Type B pancreatic cell (in vitro differentiated cells): ENCODE measurements at regions not wholly inside any gene's neighbourhood (a gene's known extent, or its start where the extent isn't known, plus 50 kb on each side); places are given as distances from the start of the nearest gene placed in this dataset.
"Not testable (repeated sequence)": the region's sequence is repeated elsewhere in the genome, so short reads cannot be mapped to it uniquely, and the experiment has no call there.

Experiments used
- DNase-seq: peaks from one replicate; pipeline ENCODE4 v3.0.0; 2021; ENCODE audit warnings: mixed read lengths; ENCODE audit not compliant: unreplicated experiment; ENCODE audit errors: extremely low spot score
- H3K27ac Mint-ChIP-seq: 2 replicates; pipeline ENCODE4 v1.8.0; 2021; ENCODE audit warnings: mild to moderate bottlenecking, mixed read lengths
- H3K27me3 Mint-ChIP-seq: 2 replicates; pipeline ENCODE4 v1.8.0; 2021; ENCODE audit warnings: mixed read lengths
- H3K36me3 Mint-ChIP-seq: 2 replicates; pipeline ENCODE4 v1.8.0; 2021; ENCODE audit warnings: mixed read lengths
- H3K4me1 Mint-ChIP-seq: one replicate; pipeline ENCODE4 v1.8.0; 2021; ENCODE audit warnings: mixed read lengths; ENCODE audit not compliant: unreplicated experiment
- H3K4me3 Mint-ChIP-seq: 2 replicates; pipeline ENCODE4 v1.8.0; 2021; ENCODE audit warnings: mild to moderate bottlenecking, mixed read lengths
- H3K9me3 Mint-ChIP-seq: 2 replicates; pipeline ENCODE4 v1.8.0; 2021; ENCODE audit warnings: mixed read lengths
- CTCF ChIP-seq: fragments of 200-600 bp; sonication (generic); conservative IDR thresholded peaks from 2 replicates; pipeline ENCODE4 v1.5.0; 2021; ENCODE audit warnings: antibody characterized with exemption, mild to moderate bottlenecking

GRCh38 chr15:45868109-45868691 is 233.4 kb downstream of the SQOR start:
- no peak overlapping the region for H3K27ac Mint-ChIP-seq
- TF ChIP-seq CTCF = no peak
- no peaks in the 10 kb centered on the region for H3K9me3 Mint-ChIP-seq
- H3K36me3 Mint-ChIP-seq = no peaks in the 10 kb centered on the region
- H3K27me3 Mint-ChIP-seq = no peaks in the 10 kb centered on the region
- H3K4me1 Mint-ChIP-seq = peaks cover 5% of the 10 kb centered on the region
- no peak for DNase-seq
- H3K4me3 Mint-ChIP-seq = no peak overlapping the region

DNA sequence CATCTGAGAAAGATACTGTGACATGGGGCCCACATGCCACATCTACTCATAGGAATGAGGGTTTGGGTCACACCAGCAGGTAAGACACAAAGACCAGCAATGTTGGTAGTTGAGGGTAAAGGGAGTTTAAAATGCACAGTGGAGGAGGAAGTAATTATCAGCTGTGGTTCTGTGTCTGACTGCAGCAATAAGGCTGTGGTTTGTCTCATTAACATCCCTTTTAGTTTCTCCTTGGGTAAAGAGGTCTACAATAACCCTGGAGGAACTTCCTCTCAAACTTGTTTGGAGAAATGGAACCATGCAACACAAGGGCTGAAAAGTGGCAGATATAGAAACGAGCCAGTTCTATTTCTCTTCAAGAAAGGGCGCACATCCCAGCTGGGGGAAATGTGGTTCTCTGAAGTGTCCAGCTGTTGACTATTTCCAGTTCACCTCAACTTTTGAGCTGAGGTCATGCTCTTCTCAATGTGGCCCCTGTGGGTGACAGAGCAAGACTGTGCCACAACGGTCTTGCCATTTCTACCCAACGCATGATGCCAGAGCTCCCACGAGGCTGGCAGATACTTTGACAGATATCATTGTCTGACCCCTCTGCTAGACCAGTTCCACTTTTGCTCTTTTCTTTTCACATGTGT is 234.3 kb downstream of the SQOR start:
- Mint-ChIP-seq H3K4me3 (no peak overlapping the region), H3K27ac (no peak overlapping the region), H3K27me3 (no peaks in the 10 kb centered on the region), H3K9me3 (no peaks in the 10 kb centered on the region), H3K36me3 (no peaks in the 10 kb centered on the region), H3K4me1 (no peaks in the 10 kb centered on the region)
- no peak for TF ChIP-seq CTCF
- no peak for DNase-seq

DNA sequence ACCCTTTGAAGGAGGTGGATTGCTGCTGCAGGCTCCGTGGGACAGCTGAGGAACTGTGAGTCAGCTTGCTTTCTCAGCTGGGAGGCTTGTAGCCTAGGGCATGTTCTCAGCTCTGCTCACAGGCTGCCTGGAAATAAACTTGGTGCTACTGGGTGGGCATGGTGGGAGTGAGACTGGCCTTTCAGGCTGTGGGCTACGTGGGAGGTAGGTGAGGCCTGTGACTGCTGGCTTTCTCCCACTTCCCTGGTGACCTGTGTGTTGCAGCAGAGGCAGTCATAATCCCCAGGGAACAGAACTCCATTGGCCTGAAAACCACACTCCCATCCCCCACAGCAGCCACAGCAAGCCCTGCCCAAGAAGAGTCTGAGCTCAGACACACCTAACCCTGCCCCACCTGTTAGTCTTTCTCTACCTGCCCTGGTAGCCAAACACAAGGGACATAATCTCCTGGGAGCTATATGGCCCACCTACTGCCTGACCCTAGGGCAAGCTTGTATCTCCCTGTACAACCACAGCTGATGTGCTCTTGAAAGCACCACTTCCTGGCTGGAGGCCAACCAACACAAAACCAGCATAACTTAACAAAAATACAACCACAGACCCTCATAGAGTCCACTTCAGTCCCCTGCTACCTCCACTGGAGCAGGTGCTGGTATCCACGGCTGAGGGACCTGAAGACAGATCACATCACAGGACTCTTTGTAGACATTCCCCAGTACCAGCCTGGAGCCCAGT is 236.5 kb downstream of the SQOR start:
- Mint-ChIP-seq H3K36me3 (no peaks in the 10 kb centered on the region), H3K9me3 (no peaks in the 10 kb centered on the region), H3K27me3 (no peaks in the 10 kb centered on the region), H3K4me1 (no peaks in the 10 kb centered on the region), H3K4me3 (no peak overlapping the region), H3K27ac (no peak overlapping the region)
- TF ChIP-seq CTCF = no peak
- DNase-seq = no peak

DNA sequence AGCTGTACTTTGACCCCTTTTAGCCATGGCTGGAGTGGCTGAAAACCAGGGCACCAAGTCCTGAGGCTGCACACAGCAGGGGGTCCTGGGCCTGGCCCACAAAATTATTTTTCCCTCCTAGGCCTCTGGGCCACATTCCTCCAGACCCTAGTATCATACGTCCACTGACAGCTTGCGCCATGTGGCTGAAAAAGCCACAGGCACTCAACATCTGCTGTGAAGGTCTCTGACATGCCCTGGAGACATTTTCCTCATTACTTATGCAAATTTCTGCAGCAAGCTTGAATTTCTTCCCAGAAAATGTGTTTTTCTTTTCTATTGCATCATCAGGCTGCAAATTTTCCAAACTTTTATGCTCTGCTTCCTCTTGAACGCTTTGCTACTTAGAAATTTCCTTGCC is 239.0 kb downstream of the SQOR start:
- Mint-ChIP-seq H3K27ac (no peak overlapping the region), H3K27me3 (no peaks in the 10 kb centered on the region), H3K36me3 (no peaks in the 10 kb centered on the region), H3K9me3 (no peaks in the 10 kb centered on the region), H3K4me1 (no peaks in the 10 kb centered on the region), H3K4me3 (no peak overlapping the region)
- DNase-seq = no peak
- no peak for TF ChIP-seq CTCF

DNA sequence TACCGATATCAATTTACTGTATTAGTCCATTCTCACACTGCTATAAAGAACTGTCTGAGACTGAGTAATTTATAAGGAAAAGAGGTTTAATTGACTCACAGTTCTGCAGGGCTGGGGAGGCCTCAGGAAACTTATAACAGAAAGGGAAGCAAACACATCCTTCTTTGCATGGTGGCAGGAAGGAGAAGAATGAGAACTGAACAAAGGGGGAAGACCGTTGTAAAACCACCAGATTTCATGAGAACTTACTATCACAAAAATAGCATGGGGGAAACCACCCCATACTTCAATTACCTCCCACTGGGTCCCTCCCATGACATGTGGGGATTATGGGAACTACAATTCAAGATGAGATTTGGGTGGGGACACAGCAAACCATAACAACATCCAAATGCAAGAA is 239.7 kb downstream of the SQOR start:
- not testable (repeated sequence) for H3K27ac Mint-ChIP-seq, H3K4me1 Mint-ChIP-seq, H3K36me3 Mint-ChIP-seq, H3K27me3 Mint-ChIP-seq, DNase-seq, H3K9me3 Mint-ChIP-seq, H3K4me3 Mint-ChIP-seq

DNA sequence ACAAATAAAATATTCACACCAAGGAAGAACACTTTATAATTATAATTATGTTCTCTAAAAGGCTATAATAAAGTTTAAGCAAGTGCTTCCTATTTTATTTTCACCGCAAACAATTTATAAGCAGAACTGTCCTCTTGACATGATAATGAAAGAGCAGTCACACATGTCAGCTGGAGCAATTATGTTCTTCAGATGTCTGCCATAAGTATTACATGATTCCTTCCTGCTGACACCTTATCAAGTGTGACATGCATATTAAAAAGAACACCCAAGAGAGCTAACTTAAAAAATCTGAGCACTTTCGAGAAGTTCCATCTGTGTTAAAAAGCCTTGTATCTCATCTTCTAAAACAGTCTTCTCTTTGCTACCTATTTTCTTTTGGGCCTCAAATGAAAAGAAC is 249.5 kb downstream of the SQOR start:
- DNase-seq = no peak
- no peaks in the 10 kb centered on the region for H3K4me1 Mint-ChIP-seq
- no peak overlapping the region for H3K4me3 Mint-ChIP-seq
- no peaks in the 10 kb centered on the region for H3K36me3 Mint-ChIP-seq
- TF ChIP-seq CTCF = no peak
- no peaks in the 10 kb centered on the region for H3K9me3 Mint-ChIP-seq
- no peaks in the 10 kb centered on the region for H3K27me3 Mint-ChIP-seq
- H3K27ac Mint-ChIP-seq = no peak overlapping the region
